C4-2B (cell line): ENCODE measurements at regions not wholly inside any gene's neighbourhood (a gene's known extent, or its start where the extent isn't known, plus 50 kb on each side); places are given as distances from the start of the nearest gene placed in this dataset.

Source experiments
- CTCF ChIP-seq: fragments of 450-650 bp; conservative IDR thresholded peaks from 2 replicates; pipeline ENCODE4 v1.5.1; 2017; ENCODE audit warnings: mild to moderate bottlenecking
- ZFX ChIP-seq: fragments of 450-650 bp; IDR thresholded peaks from 2 replicates; pipeline ENCODE4 v1.6.1; 2017

- no peak for TF ChIP-seq CTCF
- TF ChIP-seq ZFX, result no peak
These were observed 91.4 kb upstream of the FHL2 start for GRCh38 chr2:105490204-105490603.
